K562 (cell line): ENCODE measurements at regions not wholly inside any gene's neighbourhood (a gene's known extent, or its start where the extent isn't known, plus 50 kb on each side); places are given as distances from the start of the nearest gene placed in this dataset.

ENCODE experiments used
- ATAC-seq: fragments of 200-7000 bp; cut with Tn5 transposase; 3 replicates; pipeline ENCODE4 v1.9.1; 2020; ENCODE audit warnings: moderate library complexity
- BruUV-seq: library from RNA; stranded (reverse); fragments of 400-500 nt; replicated peaks from 2 replicates; lab custom pipeline; 2021; lab: Mats Ljungman, UMichigan
- CTCF ChIA-PET: fragments of 300-600 bp; formaldehyde crosslinking; extraction: SDS; loops from one replicate; lab custom pipeline; 2021; ENCODE audit warnings: low intra/inter-chr PET ratio; lab: Yijun Ruan, JAX
- POLR2A ChIA-PET: fragments of 300-600, 350-650 bp; sonication (Branson Sonifier 250); formaldehyde crosslinking; extraction: SDS; loops from one replicate; lab custom pipeline; 2021; ENCODE audit warnings: antibody characterized with exemption, inconsistent platforms; lab: Yijun Ruan, JAX
- DNase-seq, 4 experiments: peaks; one replicate each; pipeline versions ENCODE4 v3.0.0 to v3.0.0-alpha.2; 2011 to 2018; ENCODE audit warnings: low spot score in 3 of 4, mixed read lengths in 3 of 4; ENCODE audit errors: extremely low read depth in 1 of 4
- FAIRE-seq: peaks from 2 replicates; lab custom pipeline; 2011; peaks lifted over from hg19 to GRCh38; lab: Jason Lieb, UNC
- H2AFZ ChIP-seq: 2 replicates; pipeline ENCODE4 v1.6.0; 2011; ENCODE audit warnings: low read depth, low read length, control low read depth, inconsistent platforms
- H3K27ac ChIP-seq: fragments of 200-600 bp; 3 replicates; pipeline ENCODE4 v1.8.0; 2011; ENCODE audit warnings: low read depth, mild to moderate bottlenecking, control low read depth, inconsistent platforms, low read length, moderate library complexity, mixed read lengths; ENCODE audit errors: extremely low read depth
- H3K27me3 ChIP-seq, 2 experiments: fragments of 300-600 bp in 1 of 2; 2 replicates in 1 of 2; 3 replicates in 1 of 2; pipeline versions ENCODE4 v1.6.0 to v1.8.0; 2011; ENCODE audit warnings: inconsistent platforms in 2 of 2, low read length in 2 of 2, mild to moderate bottlenecking in 1 of 2, mixed read lengths in 1 of 2, moderate library complexity in 1 of 2; ENCODE audit not compliant: control insufficient read depth in 2 of 2, insufficient read depth in 2 of 2
- H3K36me3 ChIP-seq: fragments of 300-600 bp; 3 replicates; pipeline ENCODE4 v1.8.0; 2011; ENCODE audit warnings: mild to moderate bottlenecking, low read length, inconsistent platforms; ENCODE audit not compliant: control insufficient read depth, insufficient read depth
- H3K4me1 ChIP-seq, 2 experiments: fragments of 200-600 bp in 1 of 2; replicated peaks in 1 of 2; 2 replicates in 1 of 2; 3 replicates in 1 of 2; pipeline versions ENCODE4 v1.5.1 to v1.8.0; 2011; ENCODE audit warnings: inconsistent platforms in 2 of 2, low read length in 2 of 2, mild to moderate bottlenecking in 1 of 2, mixed read lengths in 1 of 2, moderate library complexity in 1 of 2; ENCODE audit not compliant: control insufficient read depth in 2 of 2, insufficient read depth in 2 of 2
- H3K4me2 ChIP-seq: 2 replicates; pipeline ENCODE4 v1.6.1; 2011; ENCODE audit warnings: low read length, control low read depth, inconsistent platforms, mixed read lengths; ENCODE audit not compliant: insufficient read depth
- H3K4me3 ChIP-seq: fragments of 200-600 bp; sonication (generic), shearing (Covaris generic); 2 replicates; pipeline ENCODE4 v1.5.1; 2016; ENCODE audit warnings: control low read depth, inconsistent platforms
- H3K79me2 ChIP-seq: fragments of 200-600 bp; 3 replicates; pipeline ENCODE4 v1.8.0; 2011; ENCODE audit warnings: low read length, inconsistent platforms; ENCODE audit not compliant: control insufficient read depth, insufficient read depth
- H3K9ac ChIP-seq, 2 experiments: 2 replicates each; pipeline versions ENCODE4 v1.6.0 to v1.6.1; 2011; ENCODE audit warnings: low read depth in 2 of 2, low read length in 2 of 2, control low read depth in 1 of 2, inconsistent platforms in 1 of 2, mild to moderate bottlenecking in 1 of 2, mixed read lengths in 1 of 2; ENCODE audit not compliant: insufficient read depth in 1 of 2
- H3K9me1 ChIP-seq: one replicate; pipeline ENCODE4 v1.6.0; 2011; ENCODE audit warnings: inconsistent platforms, mild to moderate bottlenecking, low read length, moderate library complexity; ENCODE audit not compliant: control insufficient read depth, insufficient read depth
- H3K9me3 ChIP-seq: replicated peaks from 2 replicates; pipeline ENCODE4 v1.5.1; 2011; ENCODE audit warnings: low read depth, low read length, inconsistent platforms; ENCODE audit not compliant: control insufficient read depth, insufficient read depth
- H4K20me1 ChIP-seq: replicated peaks from 2 replicates; pipeline ENCODE4 v1.6.1; 2011; ENCODE audit warnings: low read length, inconsistent platforms, mixed read lengths; ENCODE audit not compliant: control insufficient read depth, insufficient read depth
- EGR1 ChIP-seq: fragments of 450-650 bp; conservative IDR thresholded peaks from 2 replicates; pipeline ENCODE4 v1.6.1; 2017; ENCODE audit warnings: mild to moderate bottlenecking
- HOXB6 ChIP-seq: fragments of 250-450 bp; sonication (Bioruptor Pico); IDR thresholded peaks from 2 replicates; pipeline ENCODE4 v1.5.1; 2022; ENCODE audit warnings: mild to moderate bottlenecking, borderline replicate concordance
- NEUROD1 ChIP-seq: fragments of 150-350 bp; IDR thresholded peaks from 2 replicates; pipeline ENCODE4 v1.6.1; 2014; ENCODE audit warnings: borderline replicate concordance, low read length, low read depth; ENCODE audit not compliant: partially characterized antibody
- POLR2AphosphoS2 ChIP-seq: IDR thresholded peaks from 2 replicates; pipeline ENCODE4 v1.6.1; 2012; ENCODE audit warnings: low read length, improper control_type of control experiment
- SRF ChIP-seq, 2 experiments: fragments of 250-450, 450-650 bp in 1 of 2; sonication (Bioruptor Pico) in 1 of 2; sonication (generic) in 1 of 2; formaldehyde crosslinking; IDR thresholded peaks; 2 replicates each; pipeline versions ENCODE4 v1.5.0 to v1.5.1; 2020 to 2022; ENCODE audit warnings: mild to moderate bottlenecking in 1 of 2, missing genetic modification reagents in 1 of 2
- WGBS: fragments of 100-300 bp; shearing (Covaris generic); methylation state at CpG from one replicate; pipeline ENCODE4 v1.1.6; 2016; ENCODE audit warnings: low coverage, mixed read lengths; ENCODE audit not compliant: insufficient coverage; ENCODE audit errors: missing lambda C conversion rate; 5-methylcytosine and 5-hydroxymethylcytosine counted together
- in situ Hi-C: fragments of 300-500 bp; cut with MboI; formaldehyde crosslinking; loops from 4 replicates; pipeline ENCODE4 v1.15.0; 2018; ENCODE audit warnings: inconsistent platforms, mixed read lengths
- intact Hi-C: fragments of 100-400 bp; cut with micrococcal nuclease; formaldehyde crosslinking; loops from 2 replicates; pipeline ENCODE4 v1.14.2; 2022
- TF ChIP-seq, protein P1 (sequence below), 2 experiments: fragments of 150-350 bp in 1 of 2; IDR thresholded peaks; 2 replicates each; pipeline ENCODE4 v1.6.1; 2012 to 2016; ENCODE audit warnings: low read depth in 2 of 2, low read length in 2 of 2, mild to moderate bottlenecking in 1 of 2, moderate library complexity in 1 of 2

DNA sequence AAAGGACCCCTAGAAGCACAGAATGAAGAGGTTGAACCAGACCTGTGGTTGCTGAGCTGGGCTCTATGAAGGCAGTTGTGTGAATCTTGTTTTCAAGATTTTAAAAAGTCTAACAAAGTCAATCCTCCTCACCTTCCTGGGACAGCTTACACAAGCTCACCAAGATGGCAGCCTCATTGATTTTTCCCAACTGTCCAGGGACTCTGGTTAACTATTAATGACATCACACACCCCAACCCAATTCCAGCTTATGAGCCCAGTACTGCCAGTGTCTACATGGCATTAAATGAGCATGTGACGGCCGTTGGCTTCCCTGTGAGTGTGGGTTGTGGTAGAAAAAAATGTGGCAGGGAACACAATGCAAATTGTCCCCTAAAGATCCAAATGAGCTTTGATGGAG is 137.0 kb downstream of the CHST1 start (continued):
- TF ChIP-seq, protein P1, sequence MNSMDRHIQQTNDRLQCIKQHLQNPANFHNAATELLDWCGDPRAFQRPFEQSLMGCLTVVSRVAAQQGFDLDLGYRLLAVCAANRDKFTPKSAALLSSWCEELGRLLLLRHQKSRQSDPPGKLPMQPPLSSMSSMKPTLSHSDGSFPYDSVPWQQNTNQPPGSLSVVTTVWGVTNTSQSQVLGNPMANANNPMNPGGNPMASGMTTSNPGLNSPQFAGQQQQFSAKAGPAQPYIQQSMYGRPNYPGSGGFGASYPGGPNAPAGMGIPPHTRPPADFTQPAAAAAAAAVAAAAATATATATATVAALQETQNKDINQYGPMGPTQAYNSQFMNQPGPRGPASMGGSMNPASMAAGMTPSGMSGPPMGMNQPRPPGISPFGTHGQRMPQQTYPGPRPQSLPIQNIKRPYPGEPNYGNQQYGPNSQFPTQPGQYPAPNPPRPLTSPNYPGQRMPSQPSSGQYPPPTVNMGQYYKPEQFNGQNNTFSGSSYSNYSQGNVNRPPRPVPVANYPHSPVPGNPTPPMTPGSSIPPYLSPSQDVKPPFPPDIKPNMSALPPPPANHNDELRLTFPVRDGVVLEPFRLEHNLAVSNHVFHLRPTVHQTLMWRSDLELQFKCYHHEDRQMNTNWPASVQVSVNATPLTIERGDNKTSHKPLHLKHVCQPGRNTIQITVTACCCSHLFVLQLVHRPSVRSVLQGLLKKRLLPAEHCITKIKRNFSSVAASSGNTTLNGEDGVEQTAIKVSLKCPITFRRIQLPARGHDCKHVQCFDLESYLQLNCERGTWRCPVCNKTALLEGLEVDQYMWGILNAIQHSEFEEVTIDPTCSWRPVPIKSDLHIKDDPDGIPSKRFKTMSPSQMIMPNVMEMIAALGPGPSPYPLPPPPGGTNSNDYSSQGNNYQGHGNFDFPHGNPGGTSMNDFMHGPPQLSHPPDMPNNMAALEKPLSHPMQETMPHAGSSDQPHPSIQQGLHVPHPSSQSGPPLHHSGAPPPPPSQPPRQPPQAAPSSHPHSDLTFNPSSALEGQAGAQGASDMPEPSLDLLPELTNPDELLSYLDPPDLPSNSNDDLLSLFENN (IDR thresholded peaks at IDR 0.05; ENCODE audit: low read depth in 2 of 2, low read length in 2 of 2): no peak
- TF ChIP-seq SRF (CRISPR knock-in tag; IDR thresholded peaks at IDR 0.05) (no peak), NEUROD1 (no peak), HOXB6 (CRISPR knock-in tag) (no peak)

DNA sequence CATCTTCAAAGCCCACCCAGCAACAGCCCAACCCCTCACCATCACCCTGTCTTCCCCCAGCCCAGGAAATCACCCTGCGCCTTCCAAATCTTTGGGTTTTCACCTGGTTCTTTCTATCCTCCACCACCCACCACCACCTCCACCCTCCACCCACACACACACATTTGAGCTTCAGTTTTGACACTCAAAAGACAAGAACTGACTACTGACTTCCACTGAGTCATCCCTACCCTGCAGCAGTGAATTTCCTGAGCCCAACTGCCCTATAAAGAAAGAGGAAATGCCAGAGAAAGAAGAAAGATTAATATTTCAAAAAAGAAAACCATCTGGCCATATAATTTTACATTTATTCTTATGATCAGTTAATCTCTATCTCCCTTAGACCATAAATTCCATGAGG is 137.5 kb downstream of the CHST1 start:
- Histone ChIP-seq H2AFZ (no peak overlapping the region), H3K36me3 (no peaks in the 10 kb centered on the region), H3K9me3 (no peaks in the 10 kb centered on the region), H3K4me1 (no peaks in the 10 kb centered on the region), H3K9me1 (no peaks in the 10 kb centered on the region), H3K4me2 (no peak overlapping the region), H3K9ac (no peak overlapping the region), H3K4me3 (no peak overlapping the region), H3K27ac (no peak overlapping the region), H4K20me1 (no peaks in the 10 kb centered on the region), H3K27me3 (peaks cover 0 to 14% of the 10 kb centered on the region in 2 experiments; a peak in 1 of 5 replicates), H3K79me2 (no peaks in the 10 kb centered on the region)
- ChIA-PET CTCF (no interaction called here), POLR2A (no interaction called here)
- in situ Hi-C loops: no loop called here
- no TSS peak for BruUV-seq
- ATAC-seq (no peak), FAIRE-seq (no peak), DNase-seq (no peak)
- intact Hi-C loops: no loop called here
- no CpG with 5 or more reads among the region's 1 CpG for WGBS
- TF ChIP-seq EGR1 (peak; percentile 41), POLR2AphosphoS2 (no peak)
- TF ChIP-seq, all 486 proteins: peak for 1
